ENCODE measurements at regions not wholly inside any gene's neighbourhood (a gene's known extent, or its start where the extent isn't known, plus 50 kb on each side); places are given as distances from the start of the nearest gene placed in this dataset.

GRCh38 chr10:130994191-130994590, 317.3 kb downstream of the TCERG1L start:
- 87% methylated on average over 3 of the region's 7 CpGs; no CpG with 5 or more reads in 1 of the 2 experiments for WGBS, 2 experiments (ENCODE audit: extremely low coverage in 2 of 2, insufficient read length in 1 of 2)
- no peaks in the 10 kb centered on the region for H4K20me1 ChIP-seq (ENCODE audit: insufficient read depth, low read length)
- ChIA-PET POLR2A (ENCODE audit: unreplicated experiment) (no interaction called here), CTCF (no interaction called here)
- no peak overlapping the region for H2AK5ac ChIP-seq (ENCODE audit: low read depth, low read length)
- H3K9ac ChIP-seq (ENCODE audit: low read depth, low read length): no peak overlapping the region
- in situ Hi-C loops (cut with MboI; ENCODE audit: low sequenced_read_pairs) (no loop called here), intact Hi-C loops (cut with micrococcal nuclease) (no loop called here), dilution Hi-C loops (cut with HindIII; ENCODE audit: low sequenced_read_pairs, unreplicated experiment) (no loop called here)
- H2BK120ac ChIP-seq (ENCODE audit: low read depth, low read length): no peak overlapping the region
- H3K4me1 ChIP-seq (ENCODE audit: control insufficient read depth, insufficient read depth, low read length): no peaks in the 10 kb centered on the region
- TF ChIP-seq NFE2L2 (IDR thresholded peaks at IDR 0.05; ENCODE audit: low read depth, low read length): no peak
- no peak for TF ChIP-seq RFX5 (IDR thresholded peaks at IDR 0.05; ENCODE audit: low read depth, low read length)
- no peak for TF ChIP-seq SMC3 (IDR thresholded peaks at IDR 0.05; ENCODE audit: low read depth, low read length)
- TF ChIP-seq POLR2A (IDR thresholded peaks at IDR 0.05; ENCODE audit: low read depth, low read length): no peak
- no peak for TF ChIP-seq BHLHE40 (IDR thresholded peaks at IDR 0.05; ENCODE audit: low read depth, low read length)
- TF ChIP-seq CHD1 (IDR thresholded peaks at IDR 0.05; ENCODE audit: low read depth, low read length): no peak
- no peak for TF ChIP-seq MAFK (IDR thresholded peaks at IDR 0.05; ENCODE audit: low read depth, low read length)
- TF ChIP-seq RAD21 (IDR thresholded peaks at IDR 0.05; ENCODE audit: low read length): no peak
- TF ChIP-seq CEBPB (IDR thresholded peaks at IDR 0.05; ENCODE audit: low read depth, low read length): no peak
- TF ChIP-seq MAZ (IDR thresholded peaks at IDR 0.05; ENCODE audit: borderline replicate concordance, low read depth, low read length): no peak
- no peak for TF ChIP-seq MXI1 (IDR thresholded peaks at IDR 0.05; ENCODE audit: borderline replicate concordance, low read depth, low read length)
- no peak for TF ChIP-seq CTCF (conservative IDR thresholded peaks at IDR 0.05; ENCODE audit: low read depth, low read length)
- TF ChIP-seq RCOR1 (IDR thresholded peaks at IDR 0.05; ENCODE audit: insufficient replicate concordance, low read length): no peak
- no peak for TF ChIP-seq FOS (IDR thresholded peaks at IDR 0.05; ENCODE audit: low read depth, low read length)
- TF ChIP-seq USF2 (IDR thresholded peaks at IDR 0.05; ENCODE audit: low read depth, low read length): no peak
- TF ChIP-seq, protein P1, sequence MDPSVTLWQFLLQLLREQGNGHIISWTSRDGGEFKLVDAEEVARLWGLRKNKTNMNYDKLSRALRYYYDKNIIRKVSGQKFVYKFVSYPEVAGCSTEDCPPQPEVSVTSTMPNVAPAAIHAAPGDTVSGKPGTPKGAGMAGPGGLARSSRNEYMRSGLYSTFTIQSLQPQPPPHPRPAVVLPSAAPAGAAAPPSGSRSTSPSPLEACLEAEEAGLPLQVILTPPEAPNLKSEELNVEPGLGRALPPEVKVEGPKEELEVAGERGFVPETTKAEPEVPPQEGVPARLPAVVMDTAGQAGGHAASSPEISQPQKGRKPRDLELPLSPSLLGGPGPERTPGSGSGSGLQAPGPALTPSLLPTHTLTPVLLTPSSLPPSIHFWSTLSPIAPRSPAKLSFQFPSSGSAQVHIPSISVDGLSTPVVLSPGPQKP (IDR thresholded peaks at IDR 0.05; ENCODE audit: borderline replicate concordance, low read depth, low read length): no peak
- no peak for DNase-seq
- ATAC-seq (ENCODE audit: low read depth): no peak
- H4K8ac ChIP-seq (ENCODE audit: low read depth in 2 of 2, low read length in 2 of 2): no peak overlapping the region
- H3K4ac ChIP-seq (ENCODE audit: low read depth, low read length): no peak overlapping the region
- no peaks in the 10 kb centered on the region for H3K27me3 ChIP-seq (ENCODE audit: control insufficient read depth, insufficient read depth, low read length)
- no peak overlapping the region for H3K14ac ChIP-seq (replicated peaks; ENCODE audit: low read depth, low read length)
- no peak overlapping the region for H2BK15ac ChIP-seq (ENCODE audit: low read depth, low read length)
- no TSS peak for BruUV-seq (replicated peaks)
- H4K91ac ChIP-seq (ENCODE audit: insufficient read depth, low read depth, low read length): no peak overlapping the region
- no peak overlapping the region for H3K18ac ChIP-seq (ENCODE audit: low read depth, low read length)
- no peaks in the 10 kb centered on the region for H3K79me1 ChIP-seq (ENCODE audit: low read depth in 1 of 2, low read length in 2 of 2)
- no peak overlapping the region for H2AK9ac ChIP-seq (replicated peaks; ENCODE audit: low read depth, low read length, poor library complexity)
- H3K9me3 ChIP-seq (ENCODE audit: control insufficient read depth, insufficient read depth, low read length): peaks cover 45% of the 10 kb centered on the region
- no peak overlapping the region for H2BK5ac ChIP-seq (ENCODE audit: low read depth, low read length, poor library complexity, severe bottlenecking)
- H4K5ac ChIP-seq (ENCODE audit: low read depth, low read length): no peak overlapping the region
- no peaks in the 10 kb centered on the region for H3K9me1 ChIP-seq (ENCODE audit: insufficient read depth, low read length)
- no peak overlapping the region for H2BK20ac ChIP-seq (ENCODE audit: low read depth, low read length)
- H3K4me2 ChIP-seq (ENCODE audit: low read depth, low read length): no peak overlapping the region
- no peak overlapping the region for H3K27ac ChIP-seq (ENCODE audit: insufficient read depth, low read length)
- no peak overlapping the region for H3K56ac ChIP-seq (ENCODE audit: extremely low read depth, insufficient read depth, low read length)
- no peak overlapping the region for H3K23ac ChIP-seq (ENCODE audit: low read depth, low read length)
- H3K4me3 ChIP-seq (ENCODE audit: insufficient read depth, low read depth, low read length): no peak overlapping the region
- no peak overlapping the region for H2AFZ ChIP-seq (replicated peaks; ENCODE audit: low read length, poor library complexity)
- no peaks in the 10 kb centered on the region for H3K36me3 ChIP-seq (ENCODE audit: control insufficient read depth, insufficient read depth, low read length)
